ENCODE measurements at regions not wholly inside any gene's neighbourhood (a gene's known extent, or its start where the extent isn't known, plus 50 kb on each side); places are given as distances from the start of the nearest gene placed in this dataset.

DNA sequence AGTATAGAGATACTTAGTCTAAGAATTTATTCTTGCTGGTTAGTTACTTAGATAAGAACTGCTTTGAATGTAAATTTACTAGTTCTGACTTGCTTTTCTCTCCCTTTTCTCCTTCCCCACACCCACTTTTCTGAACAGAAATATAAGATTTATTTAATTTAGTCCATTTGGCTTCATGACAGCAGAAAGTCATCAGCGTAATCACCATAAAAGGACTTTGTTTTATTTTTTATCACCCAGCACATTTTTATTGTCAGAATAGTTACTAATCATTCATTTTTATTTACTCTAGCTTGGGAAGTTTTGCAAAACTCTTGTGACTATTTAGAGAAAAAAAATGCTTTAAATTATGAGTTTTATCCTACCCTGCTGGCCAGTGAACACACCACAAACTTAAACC is 197.2 kb downstream of the CHRM3 start:
- H3K27ac ChIP-seq (ENCODE audit: extremely low read depth, low read depth, low read length): no peak overlapping the region
- H3K9ac ChIP-seq (ENCODE audit: insufficient read depth in 1 of 2, low read depth in 2 of 2, low read length in 2 of 2): no peak overlapping the region
- in situ Hi-C loops (cut with MboI) (no loop called here), intact Hi-C loops (cut with micrococcal nuclease) (no loop called here)
- DNase-seq (ENCODE audit: extremely low read depth in 1 of 4, low spot score in 3 of 4): no peak
- no peaks in the 10 kb centered on the region for H3K27me3 ChIP-seq (ENCODE audit: control insufficient read depth in 2 of 2, insufficient read depth in 2 of 2, low read length in 2 of 2)
- no peaks in the 10 kb centered on the region for H3K4me1 ChIP-seq (replicated peaks in 1 of 2; ENCODE audit: control insufficient read depth in 2 of 2, insufficient read depth in 2 of 2, low read length in 2 of 2)
- no peak for FAIRE-seq
- no peak overlapping the region for H3K4me2 ChIP-seq (ENCODE audit: insufficient read depth, low read length)
- no peaks in the 10 kb centered on the region for H3K9me1 ChIP-seq (ENCODE audit: control insufficient read depth, insufficient read depth, low read length)
- no peak for ATAC-seq
- BruUV-seq (replicated peaks): no TSS peak
- H3K9me3 ChIP-seq (replicated peaks; ENCODE audit: control insufficient read depth, insufficient read depth, low read depth, low read length): peaks cover 5% of the 10 kb centered on the region; the same call in 1 of the 2 replicates
- ChIA-PET POLR2A (no interaction called here), CTCF (ENCODE audit: low intra/inter-chr PET ratio) (no interaction called here)
- no peaks in the 10 kb centered on the region for H3K79me2 ChIP-seq (ENCODE audit: control insufficient read depth, insufficient read depth, low read length)
- H2AFZ ChIP-seq (ENCODE audit: low read depth, low read length): no peak overlapping the region
- H4K20me1 ChIP-seq (replicated peaks; ENCODE audit: control insufficient read depth, insufficient read depth, low read length): no peaks in the 10 kb centered on the region
- no peak overlapping the region for H3K4me3 ChIP-seq
- TF ChIP-seq ZNF431 (CRISPR knock-in tag; IDR thresholded peaks at IDR 0.05): no peak
- TF ChIP-seq, protein P1, sequence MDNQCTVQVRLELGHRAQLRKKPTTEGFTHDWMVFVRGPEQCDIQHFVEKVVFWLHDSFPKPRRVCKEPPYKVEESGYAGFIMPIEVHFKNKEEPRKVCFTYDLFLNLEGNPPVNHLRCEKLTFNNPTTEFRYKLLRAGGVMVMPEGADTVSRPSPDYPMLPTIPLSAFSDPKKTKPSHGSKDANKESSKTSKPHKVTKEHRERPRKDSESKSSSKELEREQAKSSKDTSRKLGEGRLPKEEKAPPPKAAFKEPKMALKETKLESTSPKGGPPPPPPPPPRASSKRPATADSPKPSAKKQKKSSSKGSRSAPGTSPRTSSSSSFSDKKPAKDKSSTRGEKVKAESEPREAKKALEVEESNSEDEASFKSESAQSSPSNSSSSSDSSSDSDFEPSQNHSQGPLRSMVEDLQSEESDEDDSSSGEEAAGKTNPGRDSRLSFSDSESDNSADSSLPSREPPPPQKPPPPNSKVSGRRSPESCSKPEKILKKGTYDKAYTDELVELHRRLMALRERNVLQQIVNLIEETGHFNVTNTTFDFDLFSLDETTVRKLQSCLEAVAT (IDR thresholded peaks at IDR 0.05): no peak
- TF ChIP-seq, protein P2, sequence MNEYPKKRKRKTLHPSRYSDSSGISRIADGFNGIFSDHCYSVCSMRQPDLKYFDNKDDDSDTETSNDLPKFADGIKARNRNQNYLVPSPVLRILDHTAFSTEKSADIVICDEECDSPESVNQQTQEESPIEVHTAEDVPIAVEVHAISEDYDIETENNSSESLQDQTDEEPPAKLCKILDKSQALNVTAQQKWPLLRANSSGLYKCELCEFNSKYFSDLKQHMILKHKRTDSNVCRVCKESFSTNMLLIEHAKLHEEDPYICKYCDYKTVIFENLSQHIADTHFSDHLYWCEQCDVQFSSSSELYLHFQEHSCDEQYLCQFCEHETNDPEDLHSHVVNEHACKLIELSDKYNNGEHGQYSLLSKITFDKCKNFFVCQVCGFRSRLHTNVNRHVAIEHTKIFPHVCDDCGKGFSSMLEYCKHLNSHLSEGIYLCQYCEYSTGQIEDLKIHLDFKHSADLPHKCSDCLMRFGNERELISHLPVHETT (CRISPR knock-in tag; conservative IDR thresholded peaks at IDR 0.05 in 1 of 2, IDR thresholded peaks at IDR 0.05 in 1 of 2): no peak
- TF ChIP-seq POLR2H (tag; IDR thresholded peaks at IDR 0.05; ENCODE audit: low read depth): no peak
- no peak for TF ChIP-seq SPI1 (IDR thresholded peaks at IDR 0.05; ENCODE audit: borderline replicate concordance, low read depth, low read length)
- no peak for TF ChIP-seq FOXA3 (CRISPR knock-in tag; conservative IDR thresholded peaks at IDR 0.05 in 1 of 2, IDR thresholded peaks at IDR 0.05 in 1 of 2)
- TF ChIP-seq, protein P3, sequence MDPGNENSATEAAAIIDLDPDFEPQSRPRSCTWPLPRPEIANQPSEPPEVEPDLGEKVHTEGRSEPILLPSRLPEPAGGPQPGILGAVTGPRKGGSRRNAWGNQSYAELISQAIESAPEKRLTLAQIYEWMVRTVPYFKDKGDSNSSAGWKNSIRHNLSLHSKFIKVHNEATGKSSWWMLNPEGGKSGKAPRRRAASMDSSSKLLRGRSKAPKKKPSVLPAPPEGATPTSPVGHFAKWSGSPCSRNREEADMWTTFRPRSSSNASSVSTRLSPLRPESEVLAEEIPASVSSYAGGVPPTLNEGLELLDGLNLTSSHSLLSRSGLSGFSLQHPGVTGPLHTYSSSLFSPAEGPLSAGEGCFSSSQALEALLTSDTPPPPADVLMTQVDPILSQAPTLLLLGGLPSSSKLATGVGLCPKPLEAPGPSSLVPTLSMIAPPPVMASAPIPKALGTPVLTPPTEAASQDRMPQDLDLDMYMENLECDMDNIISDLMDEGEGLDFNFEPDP (CRISPR knock-in tag; IDR thresholded peaks at IDR 0.05): no peak
- no peak for TF ChIP-seq MTA1 (IDR thresholded peaks at IDR 0.05; ENCODE audit: borderline replicate concordance)
- no peak for TF ChIP-seq TCF3 (CRISPR knock-in tag; IDR thresholded peaks at IDR 0.05)
- no peak for TF ChIP-seq RFX1 (IDR thresholded peaks at IDR 0.05)
- TF ChIP-seq, protein P4, sequence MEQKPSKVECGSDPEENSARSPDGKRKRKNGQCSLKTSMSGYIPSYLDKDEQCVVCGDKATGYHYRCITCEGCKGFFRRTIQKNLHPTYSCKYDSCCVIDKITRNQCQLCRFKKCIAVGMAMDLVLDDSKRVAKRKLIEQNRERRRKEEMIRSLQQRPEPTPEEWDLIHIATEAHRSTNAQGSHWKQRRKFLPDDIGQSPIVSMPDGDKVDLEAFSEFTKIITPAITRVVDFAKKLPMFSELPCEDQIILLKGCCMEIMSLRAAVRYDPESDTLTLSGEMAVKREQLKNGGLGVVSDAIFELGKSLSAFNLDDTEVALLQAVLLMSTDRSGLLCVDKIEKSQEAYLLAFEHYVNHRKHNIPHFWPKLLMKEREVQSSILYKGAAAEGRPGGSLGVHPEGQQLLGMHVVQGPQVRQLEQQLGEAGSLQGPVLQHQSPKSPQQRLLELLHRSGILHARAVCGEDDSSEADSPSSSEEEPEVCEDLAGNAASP (IDR thresholded peaks at IDR 0.05): no peak
- TF ChIP-seq E2F3 (CRISPR knock-in tag; IDR thresholded peaks at IDR 0.05): no peak
- no peak for TF ChIP-seq GTF2A2 (tag; IDR thresholded peaks at IDR 0.05)
- no peak for TF ChIP-seq ZNF175 (CRISPR knock-in tag; IDR thresholded peaks at IDR 0.05; ENCODE audit: low read depth)
- H3K36me3 ChIP-seq (ENCODE audit: control insufficient read depth, insufficient read depth, low read length): no peaks in the 10 kb centered on the region
- 0% methylated on average over 1 of the region's 1 CpG for WGBS (ENCODE audit: insufficient coverage, low coverage, missing lambda C conversion rate)

Data from K562 (cell line).